Neural crest cell (in vitro differentiated cells): ENCODE measurements at regions not wholly inside any gene's neighbourhood (a gene's known extent, or its start where the extent isn't known, plus 50 kb on each side); places are given as distances from the start of the nearest gene placed in this dataset.

Experiments used
- DNase-seq: peaks from one replicate; pipeline ENCODE4 v3.0.0; 2021; ENCODE audit warnings: low read depth, mixed read lengths, low spot score
- H3K27ac Mint-ChIP-seq: one replicate; pipeline ENCODE4 v1.8.0; 2021; ENCODE audit warnings: mild to moderate bottlenecking, mixed read lengths; ENCODE audit not compliant: unreplicated experiment
- H3K27me3 Mint-ChIP-seq: 2 replicates; pipeline ENCODE4 v1.8.0; 2021; ENCODE audit warnings: low read depth, mild to moderate bottlenecking, mixed read lengths
- H3K36me3 Mint-ChIP-seq: 2 replicates; pipeline ENCODE4 v1.8.0; 2021; ENCODE audit warnings: low read depth, mild to moderate bottlenecking, mixed read lengths
- H3K4me1 Mint-ChIP-seq: 2 replicates; pipeline ENCODE4 v1.8.0; 2021; ENCODE audit warnings: mixed read lengths
- H3K4me3 Mint-ChIP-seq: one replicate; pipeline ENCODE4 v1.8.0; 2021; ENCODE audit warnings: mild to moderate bottlenecking, mixed read lengths
- H3K9me3 Mint-ChIP-seq: 2 replicates; pipeline ENCODE4 v1.8.0; 2021; ENCODE audit warnings: mixed read lengths
- TF ChIP-seq, protein P1 (sequence below): fragments of 200-600 bp; sonication (generic); conservative IDR thresholded peaks from 2 replicates; pipeline ENCODE4 v1.5.0; 2021; ENCODE audit warnings: antibody characterized with exemption, mild to moderate bottlenecking

DNA sequence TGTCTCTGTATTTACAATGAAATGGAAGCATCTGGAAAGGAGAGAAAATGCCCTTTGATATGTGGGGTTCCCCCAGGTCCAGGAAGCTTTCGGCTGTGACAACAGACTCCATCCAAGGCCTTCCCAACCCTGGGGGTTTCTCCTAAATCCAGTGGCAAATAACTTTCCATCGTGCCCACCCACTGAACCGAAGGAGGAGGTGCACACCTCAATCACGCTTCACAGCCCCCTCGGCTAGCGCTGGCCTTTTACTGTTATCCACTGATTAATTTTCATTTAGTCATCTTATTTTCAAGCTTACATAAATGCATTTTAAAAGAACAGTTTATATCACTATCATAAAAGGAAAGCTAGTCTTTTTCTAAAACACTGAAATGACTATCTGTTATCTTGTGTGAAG, 286.8 kb upstream of the ZMIZ1 start:
- H3K4me3 Mint-ChIP-seq: no peak overlapping the region

DNA sequence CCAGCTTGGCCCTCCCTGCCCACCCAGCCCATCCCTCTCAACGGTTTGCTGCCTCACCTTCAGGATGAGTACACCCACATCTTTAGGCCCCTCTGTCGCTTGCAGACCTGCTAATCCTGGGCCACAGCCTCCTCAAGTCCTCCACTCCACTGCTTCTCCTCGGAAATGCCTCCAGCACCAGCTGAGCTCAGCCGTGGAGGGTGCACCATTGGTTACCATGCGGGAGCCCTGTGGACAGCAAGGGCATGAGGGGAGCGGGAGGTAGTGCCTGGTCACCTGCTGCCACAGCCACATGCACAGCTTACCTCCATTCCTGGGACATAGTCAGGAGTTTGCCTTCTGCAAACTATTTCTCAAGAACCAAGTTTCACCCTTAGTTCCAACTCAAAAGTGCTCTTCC, 286.3 kb upstream of the ZMIZ1 start:
- TF ChIP-seq, protein P1, sequence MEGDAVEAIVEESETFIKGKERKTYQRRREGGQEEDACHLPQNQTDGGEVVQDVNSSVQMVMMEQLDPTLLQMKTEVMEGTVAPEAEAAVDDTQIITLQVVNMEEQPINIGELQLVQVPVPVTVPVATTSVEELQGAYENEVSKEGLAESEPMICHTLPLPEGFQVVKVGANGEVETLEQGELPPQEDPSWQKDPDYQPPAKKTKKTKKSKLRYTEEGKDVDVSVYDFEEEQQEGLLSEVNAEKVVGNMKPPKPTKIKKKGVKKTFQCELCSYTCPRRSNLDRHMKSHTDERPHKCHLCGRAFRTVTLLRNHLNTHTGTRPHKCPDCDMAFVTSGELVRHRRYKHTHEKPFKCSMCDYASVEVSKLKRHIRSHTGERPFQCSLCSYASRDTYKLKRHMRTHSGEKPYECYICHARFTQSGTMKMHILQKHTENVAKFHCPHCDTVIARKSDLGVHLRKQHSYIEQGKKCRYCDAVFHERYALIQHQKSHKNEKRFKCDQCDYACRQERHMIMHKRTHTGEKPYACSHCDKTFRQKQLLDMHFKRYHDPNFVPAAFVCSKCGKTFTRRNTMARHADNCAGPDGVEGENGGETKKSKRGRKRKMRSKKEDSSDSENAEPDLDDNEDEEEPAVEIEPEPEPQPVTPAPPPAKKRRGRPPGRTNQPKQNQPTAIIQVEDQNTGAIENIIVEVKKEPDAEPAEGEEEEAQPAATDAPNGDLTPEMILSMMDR: no peak
- DNase-seq: no peak
- Mint-ChIP-seq H3K9me3 (peaks cover 5% of the 10 kb centered on the region), H3K27me3 (no peaks in the 10 kb centered on the region), H3K36me3 (no peaks in the 10 kb centered on the region), H3K27ac (no peak overlapping the region), H3K4me3 (no peak overlapping the region), H3K4me1 (peaks cover 26% of the 10 kb centered on the region)

More for the DNA sequence above, 286.8 kb upstream of the ZMIZ1 start:
- H3K27me3 Mint-ChIP-seq: no peaks in the 10 kb centered on the region
- H3K36me3 Mint-ChIP-seq: no peaks in the 10 kb centered on the region
- TF ChIP-seq, protein P1: no peak
- no peak overlapping the region for H3K27ac Mint-ChIP-seq
- no peak for DNase-seq
- H3K4me1 Mint-ChIP-seq: peaks cover 31% of the 10 kb centered on the region
- H3K9me3 Mint-ChIP-seq: peaks cover 5% of the 10 kb centered on the region

DNA sequence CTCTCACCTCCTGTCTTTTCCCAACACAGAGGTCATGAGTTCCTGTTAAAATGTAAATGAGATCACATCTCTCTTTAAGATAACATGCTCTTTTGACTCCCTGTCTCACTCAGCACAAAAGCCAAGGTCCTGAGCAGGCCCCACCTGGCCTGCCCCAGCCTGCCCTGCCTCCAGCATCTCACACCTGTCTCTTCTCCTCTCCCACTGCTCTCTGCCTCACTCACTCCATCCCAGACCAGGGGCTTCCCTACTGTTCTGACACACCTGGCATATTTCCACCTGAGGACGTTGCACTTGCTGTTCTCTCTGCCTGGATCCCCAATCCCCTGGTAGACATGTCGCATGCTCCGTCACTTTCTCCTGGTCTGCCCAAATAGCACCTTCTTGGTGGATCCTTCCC, 285.0 kb upstream of the ZMIZ1 start:
- Mint-ChIP-seq H3K9me3 (peaks cover 5% of the 10 kb centered on the region), H3K36me3 (no peaks in the 10 kb centered on the region), H3K4me1 (peaks cover 14% of the 10 kb centered on the region), H3K27ac (no peak overlapping the region), H3K4me3 (no peak overlapping the region), H3K27me3 (no peaks in the 10 kb centered on the region)
- TF ChIP-seq, protein P1: no peak
- no peak for DNase-seq

DNA sequence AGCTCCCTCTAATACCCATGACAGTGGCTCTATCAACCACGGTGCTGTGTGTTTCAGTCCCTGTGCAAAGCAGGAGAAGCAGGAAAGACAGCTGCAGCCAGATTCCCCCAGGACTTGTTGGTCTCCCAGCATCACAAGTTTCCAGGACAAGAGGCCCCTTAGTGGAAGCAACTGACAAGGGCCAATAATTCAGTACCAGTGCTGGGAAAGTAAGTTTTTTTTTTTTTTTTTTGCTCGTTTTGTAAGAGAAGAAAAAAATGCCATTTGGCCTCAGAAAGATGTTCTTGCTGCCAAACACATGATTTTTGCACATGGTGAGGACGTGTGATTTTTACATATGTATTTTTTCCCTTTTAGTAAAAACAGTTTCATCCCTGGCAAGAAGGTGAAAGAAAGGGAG, 284.2 kb upstream of the ZMIZ1 start:
- Mint-ChIP-seq H3K27ac (no peak overlapping the region), H3K36me3 (no peaks in the 10 kb centered on the region), H3K4me3 (no peak overlapping the region), H3K4me1 (peaks cover 14% of the 10 kb centered on the region), H3K27me3 (no peaks in the 10 kb centered on the region), H3K9me3 (peaks cover 5% of the 10 kb centered on the region)
- TF ChIP-seq, protein P1: no peak
- no peak for DNase-seq

DNA sequence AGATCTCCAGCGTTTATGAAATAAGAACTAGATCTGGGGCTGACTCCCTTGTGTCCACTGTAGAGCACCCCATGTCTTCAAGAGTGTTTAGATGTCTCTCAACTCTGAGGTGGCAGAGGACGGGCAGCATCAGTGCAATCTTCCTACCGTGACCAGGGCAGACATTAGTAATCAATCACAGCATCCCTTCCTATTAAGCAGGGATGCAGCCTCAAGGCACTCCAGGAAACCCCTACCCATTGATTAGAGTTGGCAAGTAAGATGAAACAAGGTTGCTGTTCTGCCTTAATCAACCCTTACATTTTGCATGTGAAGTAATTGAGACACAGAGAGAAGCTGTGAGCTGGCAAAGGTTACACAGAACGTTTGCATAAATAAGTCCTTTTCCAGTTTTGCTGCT, 283.7 kb upstream of the ZMIZ1 start:
- TF ChIP-seq, protein P1: no peak
- H3K27me3 Mint-ChIP-seq: no peaks in the 10 kb centered on the region
- no peaks in the 10 kb centered on the region for H3K36me3 Mint-ChIP-seq
- no peak for DNase-seq
- H3K9me3 Mint-ChIP-seq: peaks cover 5% of the 10 kb centered on the region
- peaks cover 14% of the 10 kb centered on the region for H3K4me1 Mint-ChIP-seq
- no peak overlapping the region for H3K4me3 Mint-ChIP-seq
- no peak overlapping the region for H3K27ac Mint-ChIP-seq

DNA sequence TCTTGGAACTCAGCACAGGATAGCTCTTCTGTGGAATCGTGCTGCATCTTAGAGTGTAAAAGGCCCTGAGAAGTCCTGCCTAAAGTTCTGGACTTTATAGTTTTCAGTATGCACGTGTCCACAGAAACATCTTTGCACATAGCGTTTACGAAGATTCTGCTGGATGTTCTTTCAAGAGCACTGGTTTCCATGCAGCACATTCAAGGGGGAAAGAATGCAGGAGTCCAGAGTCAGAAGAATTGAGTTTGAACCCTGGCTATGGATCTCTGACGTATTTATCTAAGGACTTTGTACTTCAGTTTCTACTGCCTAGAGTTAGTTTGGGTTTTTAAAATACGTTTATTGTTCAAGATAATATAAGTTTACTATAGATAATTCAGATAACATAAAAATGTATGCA, 282.8 kb upstream of the ZMIZ1 start:
- Mint-ChIP-seq H3K9me3 (peaks cover 5% of the 10 kb centered on the region), H3K4me1 (peaks cover 14% of the 10 kb centered on the region), H3K27ac (peak overlapping the region; percentile 20), H3K4me3 (no peak overlapping the region), H3K36me3 (no peaks in the 10 kb centered on the region), H3K27me3 (no peaks in the 10 kb centered on the region)
- no peak for DNase-seq
- TF ChIP-seq, protein P1: no peak
